NCI-H187 (cell line): ENCODE measurements at regions not wholly inside any gene's neighbourhood (a gene's known extent, or its start where the extent isn't known, plus 50 kb on each side); places are given as distances from the start of the nearest gene placed in this dataset.
"Not testable (repeated sequence)": the region's sequence is repeated elsewhere in the genome, so short reads cannot be mapped to it uniquely, and the experiment has no call there.

Experiments used
- DNase-seq, 2 experiments: peaks; one replicate each; lab custom pipeline; 2025; lab: John Stamatoyannopoulos, UW

- not testable (repeated sequence) for DNase-seq
Observed at GRCh38 chr3:191741847-191742350, 280.9 kb downstream of the PYDC2 start.

GRCh38 chr3:191743283-191743682, 282.3 kb downstream of the PYDC2 start:
- DNase-seq: no peak

- DNase-seq: no peak
Observed at GRCh38 chr3:191750618-191751017, 289.7 kb downstream of the PYDC2 start.

- no peak for DNase-seq
Observed at GRCh38 chr3:191753196-191753595, 292.2 kb downstream of the PYDC2 start.

GRCh38 chr3:191761906-191762305, 300.9 kb downstream of the PYDC2 start:
- no peak for DNase-seq

- no peak for DNase-seq
Observed at GRCh38 chr3:191762323-191762960, 301.5 kb downstream of the PYDC2 start.

- DNase-seq: no peak
Observed at GRCh38 chr3:191768421-191768820, 307.5 kb downstream of the PYDC2 start.

GRCh38 chr3:191770541-191770940, 309.6 kb downstream of the PYDC2 start:
- DNase-seq: no peak

- DNase-seq: no peak
Observed at GRCh38 chr3:191774485-191774884, 313.5 kb downstream of the PYDC2 start.

GRCh38 chr3:191775451-191776233, 314.7 kb downstream of the PYDC2 start:
- DNase-seq: no peak

GRCh38 chr3:191781044-191781443, 320.1 kb downstream of the PYDC2 start:
- DNase-seq: no peak

- no peak for DNase-seq
Observed at GRCh38 chr3:191783024-191783423, 322.1 kb downstream of the PYDC2 start.

- DNase-seq: no peak
Observed at GRCh38 chr3:191790934-191791333, 330.0 kb downstream of the PYDC2 start.

GRCh38 chr3:191792580-191792979, 331.6 kb downstream of the PYDC2 start:
- no peak for DNase-seq

GRCh38 chr3:191795196-191795595, 334.2 kb downstream of the PYDC2 start:
- no peak for DNase-seq

GRCh38 chr3:191797271-191797670, 336.3 kb downstream of the PYDC2 start:
- no peak for DNase-seq

- no peak for DNase-seq
Observed at GRCh38 chr3:191802671-191803070, 341.7 kb downstream of the PYDC2 start.

GRCh38 chr3:191804935-191805334, 344.0 kb downstream of the PYDC2 start:
- no peak for DNase-seq

- DNase-seq: no peak
Observed at GRCh38 chr3:191808073-191808472, 347.1 kb downstream of the PYDC2 start.

GRCh38 chr3:191809326-191809949, 348.5 kb downstream of the PYDC2 start:
- no peak for DNase-seq

GRCh38 chr3:191813245-191813644, 352.3 kb downstream of the PYDC2 start:
- DNase-seq: no peak

GRCh38 chr3:191848818-191849217, 387.9 kb downstream of the PYDC2 start:
- DNase-seq: no peak

GRCh38 chr3:191859531-191859930, 398.6 kb downstream of the PYDC2 start:
- DNase-seq: no peak
